ENCODE measurements at regions not wholly inside any gene's neighbourhood (a gene's known extent, or its start where the extent isn't known, plus 50 kb on each side); places are given as distances from the start of the nearest gene placed in this dataset.

GRCh38 chr18:27824275-27824674 is 352.7 kb downstream of the CDH2 start:
- TF ChIP-seq CTCF (IDR thresholded peaks at IDR 0.05; ENCODE audit: low read depth, low read length, missing control alignments): no peak
- no peak overlapping the region for H3K4me3 ChIP-seq (replicated peaks; ENCODE audit: low read depth, low read length)
- DNase-seq (ENCODE audit: extremely low read depth, low read depth): no peak

GRCh38 chr18:27823053-27823452 is 353.9 kb downstream of the CDH2 start:
- H3K4me3 ChIP-seq (replicated peaks; ENCODE audit: low read depth, low read length): no peak overlapping the region
- no peak for TF ChIP-seq CTCF (IDR thresholded peaks at IDR 0.05; ENCODE audit: low read depth, low read length, missing control alignments)
- no peak for DNase-seq (ENCODE audit: extremely low read depth, low read depth)

- H3K4me3 ChIP-seq (replicated peaks; ENCODE audit: low read depth, low read length): no peak overlapping the region
- no peak for DNase-seq (ENCODE audit: extremely low read depth, low read depth)
- TF ChIP-seq CTCF (IDR thresholded peaks at IDR 0.05; ENCODE audit: low read depth, low read length, missing control alignments): no peak
Observed at GRCh38 chr18:27808683-27809082, 368.2 kb downstream of the CDH2 start.

GRCh38 chr18:27803957-27804356 is 373.0 kb downstream of the CDH2 start:
- no peak for DNase-seq (ENCODE audit: extremely low read depth, low read depth)
- no peak for TF ChIP-seq CTCF (IDR thresholded peaks at IDR 0.05; ENCODE audit: low read depth, low read length, missing control alignments)
- no peak overlapping the region for H3K4me3 ChIP-seq (replicated peaks; ENCODE audit: low read depth, low read length)

GRCh38 chr18:27797484-27797883 is 379.4 kb downstream of the CDH2 start:
- no peak for DNase-seq (ENCODE audit: extremely low read depth, low read depth)
- H3K4me3 ChIP-seq (replicated peaks; ENCODE audit: low read depth, low read length): no peak overlapping the region
- TF ChIP-seq CTCF (IDR thresholded peaks at IDR 0.05; ENCODE audit: low read depth, low read length, missing control alignments): no peak

- no peak for TF ChIP-seq CTCF (IDR thresholded peaks at IDR 0.05; ENCODE audit: low read depth, low read length, missing control alignments)
- no peak overlapping the region for H3K4me3 ChIP-seq (replicated peaks; ENCODE audit: low read depth, low read length)
- DNase-seq (ENCODE audit: extremely low read depth, low read depth): no peak
Observed at GRCh38 chr18:27794181-27794926, 382.6 kb downstream of the CDH2 start.

All from HFF-Myc (cell line).